Heart left ventricle (tissue), 13 donors: ENCODE measurements at regions not wholly inside any gene's neighbourhood (a gene's known extent, or its start where the extent isn't known, plus 50 kb on each side); places are given as distances from the start of the nearest gene placed in this dataset.

Experiments used
- CTCF ChIP-seq, 12 donors: fragments of 200-600 bp; sonication (generic) in 4 of 12; IDR thresholded peaks; one replicate each; pipeline versions ENCODE4 v1.5.0 to v1.8.0; 2018 to 2022; ENCODE audit warnings: antibody characterized with exemption in 12 of 12, mild to moderate bottlenecking in 5 of 12
- POLR2A ChIP-seq, 2 donors: fragments of 450-650 bp; IDR thresholded peaks; one replicate each; pipeline ENCODE4 v1.6.1; 2017; ENCODE audit warnings: antibody characterized with exemption in 2 of 2, mild to moderate bottlenecking in 2 of 2, moderate library complexity in 2 of 2
- donor health status: ischemic (EF 13 %, LVEDD 7.1; RV severe dilation, severe dysfunction).
- donor health status: DM: no; HTN: yes; CAD: no.
- donor health status: DM: no; HTN: no; CAD: no.
- donor health status: ischemic (EF 25% LVEDD 6.9; RV normal size, moderate dysfunction).
- donor health status: ischemic (EF 25% LVEDD 5.7; RV mildly dilated, moderate dysfunction).
- donor health status: ischemic (EF 35%, LVEDD 5.7; RV mildly dilated, moderate dysfunction).
- donor health status: nonischemic (EF 11% LVEDD 7.7; RV severe dilation, severe dysfunction).
- donor health status: DM: yes; HTN: yes; CAD: no.
- donor health status: PGD.
- donor health status: ischemic (EF 29% LVEDD 5.4; RV normal size, mild dysfunction).
- donor health status: nonischemic (EF 23%, LVEDD 6.1; RV moderate dilation, normal function).

GRCh38 chr18:71321319-71321718 lies 1032.5 kb downstream of the SOCS6 start:
- TF ChIP-seq CTCF (IDR thresholded peaks at IDR 0.05) (no peak), POLR2A (IDR thresholded peaks at IDR 0.05) (no peak)
